ENCODE measurements at regions not wholly inside any gene's neighbourhood (a gene's known extent, or its start where the extent isn't known, plus 50 kb on each side); places are given as distances from the start of the nearest gene placed in this dataset.

DNA sequence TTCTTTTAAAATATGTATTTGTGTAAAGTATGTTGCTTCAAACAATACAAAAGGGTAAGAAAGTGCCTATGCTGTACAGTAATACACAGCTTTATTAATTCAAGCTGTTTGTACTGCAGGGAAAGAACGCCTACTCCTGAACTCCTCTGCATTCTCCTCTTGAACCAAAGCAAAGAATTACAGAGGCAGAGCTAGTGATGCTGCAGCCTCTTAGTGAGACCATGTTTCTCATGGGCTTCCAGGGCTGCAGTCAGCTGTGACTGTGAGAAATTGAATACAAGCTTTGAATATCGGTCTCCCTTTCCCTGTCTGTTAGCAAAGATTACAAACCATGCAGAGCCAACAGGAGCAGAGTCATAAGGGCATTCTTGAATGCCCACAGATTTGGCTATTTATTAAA is 248.5 kb downstream of the SLITRK1 start:
- DNase-seq (ENCODE audit: low spot score): no peak
- TF ChIP-seq, protein P1, sequence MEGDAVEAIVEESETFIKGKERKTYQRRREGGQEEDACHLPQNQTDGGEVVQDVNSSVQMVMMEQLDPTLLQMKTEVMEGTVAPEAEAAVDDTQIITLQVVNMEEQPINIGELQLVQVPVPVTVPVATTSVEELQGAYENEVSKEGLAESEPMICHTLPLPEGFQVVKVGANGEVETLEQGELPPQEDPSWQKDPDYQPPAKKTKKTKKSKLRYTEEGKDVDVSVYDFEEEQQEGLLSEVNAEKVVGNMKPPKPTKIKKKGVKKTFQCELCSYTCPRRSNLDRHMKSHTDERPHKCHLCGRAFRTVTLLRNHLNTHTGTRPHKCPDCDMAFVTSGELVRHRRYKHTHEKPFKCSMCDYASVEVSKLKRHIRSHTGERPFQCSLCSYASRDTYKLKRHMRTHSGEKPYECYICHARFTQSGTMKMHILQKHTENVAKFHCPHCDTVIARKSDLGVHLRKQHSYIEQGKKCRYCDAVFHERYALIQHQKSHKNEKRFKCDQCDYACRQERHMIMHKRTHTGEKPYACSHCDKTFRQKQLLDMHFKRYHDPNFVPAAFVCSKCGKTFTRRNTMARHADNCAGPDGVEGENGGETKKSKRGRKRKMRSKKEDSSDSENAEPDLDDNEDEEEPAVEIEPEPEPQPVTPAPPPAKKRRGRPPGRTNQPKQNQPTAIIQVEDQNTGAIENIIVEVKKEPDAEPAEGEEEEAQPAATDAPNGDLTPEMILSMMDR (IDR thresholded peaks at IDR 0.05; ENCODE audit: low read depth, low read length, missing input control): no peak
- no peak for TF ChIP-seq RAD21 (IDR thresholded peaks at IDR 0.05)
- TF ChIP-seq SP1 (IDR thresholded peaks at IDR 0.05): no peak
- no peak for TF ChIP-seq NR2F2 (IDR thresholded peaks at IDR 0.05)
- no peak for TF ChIP-seq TAF1 (conservative IDR thresholded peaks at IDR 0.05)
- no peak for TF ChIP-seq EGR1 (IDR thresholded peaks at IDR 0.05; ENCODE audit: low read depth in 2 of 2)
- no peak for TF ChIP-seq JUND (IDR thresholded peaks at IDR 0.05)
- TF ChIP-seq FOXA2 (IDR thresholded peaks at IDR 0.05): no peak
- TF ChIP-seq, protein P2, sequence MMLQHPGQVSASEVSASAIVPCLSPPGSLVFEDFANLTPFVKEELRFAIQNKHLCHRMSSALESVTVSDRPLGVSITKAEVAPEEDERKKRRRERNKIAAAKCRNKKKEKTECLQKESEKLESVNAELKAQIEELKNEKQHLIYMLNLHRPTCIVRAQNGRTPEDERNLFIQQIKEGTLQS (IDR thresholded peaks at IDR 0.05): no peak
- no peak for TF ChIP-seq RXRA (IDR thresholded peaks at IDR 0.05)
- TF ChIP-seq FOXA1 (IDR thresholded peaks at IDR 0.05): no peak
- no peak for TF ChIP-seq YY1 (IDR thresholded peaks at IDR 0.05)
- TF ChIP-seq, protein P3, sequence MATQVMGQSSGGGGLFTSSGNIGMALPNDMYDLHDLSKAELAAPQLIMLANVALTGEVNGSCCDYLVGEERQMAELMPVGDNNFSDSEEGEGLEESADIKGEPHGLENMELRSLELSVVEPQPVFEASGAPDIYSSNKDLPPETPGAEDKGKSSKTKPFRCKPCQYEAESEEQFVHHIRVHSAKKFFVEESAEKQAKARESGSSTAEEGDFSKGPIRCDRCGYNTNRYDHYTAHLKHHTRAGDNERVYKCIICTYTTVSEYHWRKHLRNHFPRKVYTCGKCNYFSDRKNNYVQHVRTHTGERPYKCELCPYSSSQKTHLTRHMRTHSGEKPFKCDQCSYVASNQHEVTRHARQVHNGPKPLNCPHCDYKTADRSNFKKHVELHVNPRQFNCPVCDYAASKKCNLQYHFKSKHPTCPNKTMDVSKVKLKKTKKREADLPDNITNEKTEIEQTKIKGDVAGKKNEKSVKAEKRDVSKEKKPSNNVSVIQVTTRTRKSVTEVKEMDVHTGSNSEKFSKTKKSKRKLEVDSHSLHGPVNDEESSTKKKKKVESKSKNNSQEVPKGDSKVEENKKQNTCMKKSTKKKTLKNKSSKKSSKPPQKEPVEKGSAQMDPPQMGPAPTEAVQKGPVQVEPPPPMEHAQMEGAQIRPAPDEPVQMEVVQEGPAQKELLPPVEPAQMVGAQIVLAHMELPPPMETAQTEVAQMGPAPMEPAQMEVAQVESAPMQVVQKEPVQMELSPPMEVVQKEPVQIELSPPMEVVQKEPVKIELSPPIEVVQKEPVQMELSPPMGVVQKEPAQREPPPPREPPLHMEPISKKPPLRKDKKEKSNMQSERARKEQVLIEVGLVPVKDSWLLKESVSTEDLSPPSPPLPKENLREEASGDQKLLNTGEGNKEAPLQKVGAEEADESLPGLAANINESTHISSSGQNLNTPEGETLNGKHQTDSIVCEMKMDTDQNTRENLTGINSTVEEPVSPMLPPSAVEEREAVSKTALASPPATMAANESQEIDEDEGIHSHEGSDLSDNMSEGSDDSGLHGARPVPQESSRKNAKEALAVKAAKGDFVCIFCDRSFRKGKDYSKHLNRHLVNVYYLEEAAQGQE (IDR thresholded peaks at IDR 0.05): no peak
- no peak for TF ChIP-seq HNF4A (conservative IDR thresholded peaks at IDR 0.05)
- no peak for TF ChIP-seq GABPA (IDR thresholded peaks at IDR 0.05 in 1 of 2, conservative IDR thresholded peaks at IDR 0.05 in 1 of 2)
- TF ChIP-seq, protein P4, sequence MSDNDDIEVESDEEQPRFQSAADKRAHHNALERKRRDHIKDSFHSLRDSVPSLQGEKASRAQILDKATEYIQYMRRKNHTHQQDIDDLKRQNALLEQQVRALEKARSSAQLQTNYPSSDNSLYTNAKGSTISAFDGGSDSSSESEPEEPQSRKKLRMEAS (IDR thresholded peaks at IDR 0.05): no peak
- TF ChIP-seq, protein P5, sequence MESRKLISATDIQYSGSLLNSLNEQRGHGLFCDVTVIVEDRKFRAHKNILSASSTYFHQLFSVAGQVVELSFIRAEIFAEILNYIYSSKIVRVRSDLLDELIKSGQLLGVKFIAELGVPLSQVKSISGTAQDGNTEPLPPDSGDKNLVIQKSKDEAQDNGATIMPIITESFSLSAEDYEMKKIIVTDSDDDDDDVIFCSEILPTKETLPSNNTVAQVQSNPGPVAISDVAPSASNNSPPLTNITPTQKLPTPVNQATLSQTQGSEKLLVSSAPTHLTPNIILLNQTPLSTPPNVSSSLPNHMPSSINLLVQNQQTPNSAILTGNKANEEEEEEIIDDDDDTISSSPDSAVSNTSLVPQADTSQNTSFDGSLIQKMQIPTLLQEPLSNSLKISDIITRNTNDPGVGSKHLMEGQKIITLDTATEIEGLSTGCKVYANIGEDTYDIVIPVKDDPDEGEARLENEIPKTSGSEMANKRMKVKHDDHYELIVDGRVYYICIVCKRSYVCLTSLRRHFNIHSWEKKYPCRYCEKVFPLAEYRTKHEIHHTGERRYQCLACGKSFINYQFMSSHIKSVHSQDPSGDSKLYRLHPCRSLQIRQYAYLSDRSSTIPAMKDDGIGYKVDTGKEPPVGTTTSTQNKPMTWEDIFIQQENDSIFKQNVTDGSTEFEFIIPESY (IDR thresholded peaks at IDR 0.05): no peak
- no peak for TF ChIP-seq HNF4G (IDR thresholded peaks at IDR 0.05)
- Histone ChIP-seq H3K36me3 (ENCODE audit: control insufficient read depth in 4 of 4, insufficient read depth in 3 of 4, low read depth in 1 of 4, low read length in 3 of 4) (no peaks in the 10 kb centered on the region), H3K9me3 (ENCODE audit: control insufficient read depth in 4 of 4, low read length in 3 of 4) (no peaks in the 10 kb centered on the region), H3K27me3 (ENCODE audit: control insufficient read depth in 4 of 4, insufficient read depth in 4 of 4, low read length in 3 of 4) (no peaks in the 10 kb centered on the region), H3K4me3 (ENCODE audit: low read depth in 1 of 3, low read length in 3 of 3) (no peak overlapping the region), H3K4me1 (ENCODE audit: control insufficient read depth in 4 of 4, insufficient read depth in 4 of 4, low read length in 3 of 4) (no peaks in the 10 kb centered on the region), H3K9ac (ENCODE audit: low read depth in 1 of 2, low read length in 2 of 2) (no peak overlapping the region), H3K27ac (ENCODE audit: low read depth in 1 of 2, low read length in 2 of 2) (no peak overlapping the region)
- 73% methylated on average over 2 of the region's 2 CpGs for WGBS
